OCI-LY7 (cell line): ENCODE measurements at regions not wholly inside any gene's neighbourhood (a gene's known extent, or its start where the extent isn't known, plus 50 kb on each side); places are given as distances from the start of the nearest gene placed in this dataset.

Experiments
- BruUV-seq: library from RNA; stranded (reverse); fragments of 400-500 nt; replicated peaks from 2 replicates; lab custom pipeline; 2021; lab: Mats Ljungman, UMichigan
- CTCF ChIA-PET: fragments of 300-600 bp; sonication (Branson Sonifier 250); formaldehyde crosslinking; loops from one replicate; lab custom pipeline; 2022; ENCODE audit warnings: antibody characterized with exemption; ENCODE audit not compliant: unreplicated experiment; lab: Charles Lee
- POLR2A ChIA-PET: fragments of 300-600 bp; sonication (Branson Sonifier 250); formaldehyde crosslinking; loops from one replicate; lab custom pipeline; 2022; ENCODE audit warnings: antibody characterized with exemption; lab: Charles Lee
- DNase-seq: peaks from one replicate; pipeline ENCODE4 v3.0.0-alpha.2; 2015; ENCODE audit warnings: low spot score
- H2AFZ ChIP-seq: fragments of 200-600 bp; sonication (generic), shearing (Covaris generic); 2 replicates; pipeline ENCODE4 v1.6.1; 2014; ENCODE audit warnings: mild to moderate bottlenecking, antibody characterized with exemption, low read length, moderate library complexity
- H3K27ac ChIP-seq: fragments of 200-600 bp; sonication (generic); 2 replicates; pipeline ENCODE4 v1.5.1; 2014; ENCODE audit warnings: mixed run types, low read depth, mild to moderate bottlenecking, moderate library complexity, low read length, inconsistent platforms; ENCODE audit not compliant: poor library complexity, severe bottlenecking
- H3K36me3 ChIP-seq: fragments of 200-600 bp; sonication (generic); 2 replicates; pipeline ENCODE4 v1.6.1; 2014; ENCODE audit warnings: mild to moderate bottlenecking, antibody characterized with exemption, low read length, moderate library complexity, mixed read lengths; ENCODE audit not compliant: insufficient read depth
- H3K4me1 ChIP-seq: fragments of 200-600 bp; sonication (generic); 2 replicates; pipeline ENCODE4 v1.5.1; 2014; ENCODE audit warnings: mild to moderate bottlenecking, low read length; ENCODE audit not compliant: insufficient read depth, poor library complexity, severe bottlenecking
- H3K4me2 ChIP-seq: fragments of 200-600 bp; sonication (generic); 2 replicates; pipeline ENCODE4 v1.6.1; 2014; ENCODE audit warnings: mild to moderate bottlenecking, low read length
- H3K4me3 ChIP-seq: fragments of 200-600 bp; sonication (generic); 2 replicates; pipeline ENCODE4 v1.5.1; 2014; ENCODE audit warnings: mild to moderate bottlenecking, low read depth, low read length; ENCODE audit not compliant: poor library complexity, severe bottlenecking
- H3K79me2 ChIP-seq: fragments of 200-600 bp; sonication (generic); 2 replicates; pipeline ENCODE4 v1.6.1; 2016; ENCODE audit warnings: low read depth, mild to moderate bottlenecking, low read length, moderate library complexity, mixed read lengths; ENCODE audit not compliant: insufficient read depth
- H3K9me2 ChIP-seq: fragments of 200-600 bp; sonication (generic); 2 replicates; pipeline ENCODE4 v1.6.1; 2016; ENCODE audit warnings: mild to moderate bottlenecking, low read length, mixed read lengths; ENCODE audit not compliant: insufficient read depth
- H3K9me3 ChIP-seq: fragments of 200-600 bp; sonication (generic); 2 replicates; pipeline ENCODE4 v1.6.1; 2014; ENCODE audit warnings: mild to moderate bottlenecking, mixed run types, low read length, mixed read lengths
- H4K20me1 ChIP-seq: fragments of 200-600 bp; sonication (generic); 2 replicates; pipeline ENCODE4 v1.6.1; 2014; ENCODE audit warnings: mild to moderate bottlenecking, antibody characterized with exemption, low read length, moderate library complexity, mixed read lengths; ENCODE audit not compliant: insufficient read depth
- EZH2phosphoT487 ChIP-seq: fragments of 200-600 bp; sonication (generic); IDR thresholded peaks from 2 replicates; pipeline ENCODE4 v1.6.1; 2018; ENCODE audit warnings: low read depth, borderline replicate concordance, mild to moderate bottlenecking, mixed run types, antibody characterized with exemption, low read length, moderate library complexity, mixed read lengths
- intact Hi-C: fragments of 100-400 bp; cut with micrococcal nuclease; formaldehyde crosslinking; loops from one replicate; pipeline ENCODE4 v1.10.0; 2022; ENCODE audit not compliant: unreplicated experiment
- TF ChIP-seq, protein P1 (sequence below): fragments of 200-600 bp; sonication (generic); conservative IDR thresholded peaks from 2 replicates; pipeline ENCODE4 v1.5.1; 2014; ENCODE audit warnings: mild to moderate bottlenecking, antibody characterized with exemption, low read length, moderate library complexity, mixed read lengths

DNA sequence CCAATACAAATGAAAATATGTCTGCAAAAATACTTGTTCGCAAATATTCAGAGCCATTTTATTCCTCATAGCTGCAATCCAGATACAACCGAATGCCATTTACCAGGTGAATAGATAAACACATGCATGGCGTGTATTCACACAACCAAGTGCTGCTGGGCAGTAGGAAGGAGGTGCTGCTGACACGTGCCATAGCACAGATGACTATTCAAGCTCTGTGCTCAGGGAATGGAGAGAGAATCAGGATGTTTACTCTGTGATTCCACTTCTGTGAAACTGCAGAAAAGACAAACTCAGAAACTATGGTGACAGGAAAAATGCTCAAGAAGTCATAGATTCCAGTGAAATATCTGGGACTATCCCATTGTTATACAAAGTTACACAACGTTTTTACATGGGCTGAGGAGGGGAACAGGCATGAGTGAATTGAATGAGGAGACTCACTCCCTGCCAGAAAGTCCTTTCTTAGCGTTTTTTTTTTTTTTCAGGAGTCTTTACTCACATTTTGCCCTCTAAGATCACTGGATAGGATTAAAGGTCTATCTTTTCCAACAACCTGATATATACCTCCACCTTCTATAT lies 152.9 kb upstream of the NDN start:
- no peak for TF ChIP-seq EZH2phosphoT487
- TF ChIP-seq, protein P1, sequence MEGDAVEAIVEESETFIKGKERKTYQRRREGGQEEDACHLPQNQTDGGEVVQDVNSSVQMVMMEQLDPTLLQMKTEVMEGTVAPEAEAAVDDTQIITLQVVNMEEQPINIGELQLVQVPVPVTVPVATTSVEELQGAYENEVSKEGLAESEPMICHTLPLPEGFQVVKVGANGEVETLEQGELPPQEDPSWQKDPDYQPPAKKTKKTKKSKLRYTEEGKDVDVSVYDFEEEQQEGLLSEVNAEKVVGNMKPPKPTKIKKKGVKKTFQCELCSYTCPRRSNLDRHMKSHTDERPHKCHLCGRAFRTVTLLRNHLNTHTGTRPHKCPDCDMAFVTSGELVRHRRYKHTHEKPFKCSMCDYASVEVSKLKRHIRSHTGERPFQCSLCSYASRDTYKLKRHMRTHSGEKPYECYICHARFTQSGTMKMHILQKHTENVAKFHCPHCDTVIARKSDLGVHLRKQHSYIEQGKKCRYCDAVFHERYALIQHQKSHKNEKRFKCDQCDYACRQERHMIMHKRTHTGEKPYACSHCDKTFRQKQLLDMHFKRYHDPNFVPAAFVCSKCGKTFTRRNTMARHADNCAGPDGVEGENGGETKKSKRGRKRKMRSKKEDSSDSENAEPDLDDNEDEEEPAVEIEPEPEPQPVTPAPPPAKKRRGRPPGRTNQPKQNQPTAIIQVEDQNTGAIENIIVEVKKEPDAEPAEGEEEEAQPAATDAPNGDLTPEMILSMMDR: no peak
- no peak for DNase-seq
- ChIA-PET CTCF (no interaction called here), POLR2A (no interaction called here)
- H3K9me2 ChIP-seq: no peaks in the 10 kb centered on the region
- no peak overlapping the region for H3K4me3 ChIP-seq
- no TSS peak for BruUV-seq
- H3K4me1 ChIP-seq: no peaks in the 10 kb centered on the region
- H3K9me3 ChIP-seq: no peaks in the 10 kb centered on the region
- no peaks in the 10 kb centered on the region for H3K79me2 ChIP-seq
- H3K27ac ChIP-seq: no peak overlapping the region
- intact Hi-C loops: no loop called here
- no peaks in the 10 kb centered on the region for H4K20me1 ChIP-seq
- H3K36me3 ChIP-seq: no peaks in the 10 kb centered on the region
- no peak overlapping the region for H2AFZ ChIP-seq
- no peak overlapping the region for H3K4me2 ChIP-seq

DNA sequence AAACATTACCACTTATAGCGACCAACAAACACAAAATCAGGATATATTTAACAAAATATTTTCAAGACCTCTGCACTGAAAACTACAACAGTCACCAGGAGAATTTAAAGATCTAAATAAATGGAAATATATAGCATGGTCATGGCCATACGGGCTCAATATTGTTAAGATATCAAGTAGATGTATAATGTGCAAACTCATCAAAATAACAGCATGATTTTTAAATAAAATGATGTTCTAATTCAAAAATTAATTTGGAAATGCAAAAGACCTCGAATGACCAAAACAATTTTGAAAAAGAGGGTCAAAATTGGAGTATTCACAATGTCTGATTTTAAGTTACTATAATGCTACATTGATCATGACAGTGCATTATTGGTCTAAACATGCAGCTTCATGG lies 159.1 kb upstream of the NDN start:
- Histone ChIP-seq H3K27ac (no peak overlapping the region), H2AFZ (no peak overlapping the region), H3K4me1 (no peaks in the 10 kb centered on the region), H3K9me3 (no peaks in the 10 kb centered on the region), H3K4me3 (no peak overlapping the region), H3K36me3 (no peaks in the 10 kb centered on the region), H3K79me2 (no peaks in the 10 kb centered on the region), H3K9me2 (no peaks in the 10 kb centered on the region), H4K20me1 (no peaks in the 10 kb centered on the region), H3K4me2 (no peak overlapping the region)
- POLR2A ChIA-PET: interaction anchor here (0.7 kb wide), 3 partner anchors 8 to 757 kb away, joined by 3 to 6 read pairs (median 3); no protein-coding TSS in a partner anchor
- CTCF ChIA-PET: no interaction called here
- TF ChIP-seq, protein P1: no peak
- TF ChIP-seq EZH2phosphoT487: no peak
- no TSS peak for BruUV-seq
- no peak for DNase-seq
- intact Hi-C loops: no loop called here

DNA sequence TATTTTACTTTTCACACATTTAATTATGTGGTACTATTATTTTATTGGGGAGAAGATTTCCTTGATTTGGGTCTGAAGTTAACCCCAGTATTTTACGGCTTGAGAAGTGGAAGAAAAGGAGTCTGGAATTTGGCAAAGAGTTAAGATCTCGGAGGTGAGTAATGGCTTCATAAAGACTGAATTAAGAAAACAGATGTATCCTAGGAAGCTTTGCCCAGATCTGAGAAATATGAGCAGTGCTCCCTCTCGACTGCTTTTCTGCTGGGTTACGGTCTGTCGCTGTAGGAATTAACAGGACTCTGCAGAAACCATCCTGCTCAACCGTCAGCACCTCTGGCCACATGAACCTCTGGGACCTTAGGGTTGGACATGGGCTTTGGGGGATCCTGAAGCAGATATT lies 163.6 kb upstream of the NDN start:
- POLR2A ChIA-PET: no interaction called here
- CTCF ChIA-PET: no interaction called here
- H3K4me2 ChIP-seq: no peak overlapping the region
- BruUV-seq: no TSS peak
- no peak overlapping the region for H3K27ac ChIP-seq
- H3K79me2 ChIP-seq: no peaks in the 10 kb centered on the region
- TF ChIP-seq EZH2phosphoT487: no peak
- H3K9me2 ChIP-seq: no peaks in the 10 kb centered on the region
- H2AFZ ChIP-seq: no peak overlapping the region
- DNase-seq: no peak
- no peaks in the 10 kb centered on the region for H3K9me3 ChIP-seq
- no peaks in the 10 kb centered on the region for H3K4me1 ChIP-seq
- intact Hi-C loops: no loop called here
- H3K4me3 ChIP-seq: no peak overlapping the region
- no peaks in the 10 kb centered on the region for H3K36me3 ChIP-seq
- H4K20me1 ChIP-seq: no peaks in the 10 kb centered on the region
